ENCODE measurements at regions not wholly inside any gene's neighbourhood (a gene's known extent, or its start where the extent isn't known, plus 50 kb on each side); places are given as distances from the start of the nearest gene placed in this dataset.

DNA sequence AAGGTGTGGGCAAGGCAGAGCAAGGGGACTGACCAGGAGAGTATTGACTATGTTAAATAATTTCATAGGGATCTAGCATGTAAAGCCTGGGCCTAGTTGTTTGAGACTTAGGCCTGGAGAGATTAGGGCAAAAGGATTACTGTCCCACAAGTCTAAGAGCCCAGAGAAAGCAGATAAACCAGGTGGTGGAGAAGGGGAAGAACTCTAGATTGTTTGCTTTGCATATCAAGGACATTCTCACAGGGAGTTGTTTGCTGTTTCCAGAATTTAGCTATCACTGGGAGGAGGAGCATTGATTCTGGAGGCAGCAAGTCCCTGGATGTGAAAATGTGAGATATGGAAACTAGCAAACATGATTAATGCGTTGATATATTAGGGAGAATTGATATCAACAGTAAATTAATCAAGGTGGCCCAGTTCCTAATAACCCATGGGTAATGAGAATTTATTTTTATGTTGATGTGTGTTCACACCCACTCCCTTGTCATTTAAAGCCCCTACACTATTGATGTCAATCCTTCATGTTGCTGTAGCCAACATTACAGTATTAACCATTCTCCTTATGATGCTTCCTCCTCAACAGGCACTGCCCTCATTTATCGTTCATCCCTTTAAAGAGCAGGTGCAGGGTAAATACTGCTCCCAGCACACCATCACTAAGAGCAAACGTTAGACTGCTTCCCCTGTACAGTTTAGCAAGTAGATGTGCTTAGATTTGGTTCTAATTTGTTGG, 1666.7 kb upstream of the FLRT2 start:
- TF ChIP-seq CTCF (IDR thresholded peaks at IDR 0.05; ENCODE audit: borderline replicate concordance, control extremely low read depth, extremely low read depth, insufficient read depth, missing control alignments), result no peak
- DNase-seq (ENCODE audit: low spot score), result no peak
- in situ Hi-C loops (cut with MboI; ENCODE audit: low sequenced_read_pairs, unreplicated experiment), result no loop called here

DNA sequence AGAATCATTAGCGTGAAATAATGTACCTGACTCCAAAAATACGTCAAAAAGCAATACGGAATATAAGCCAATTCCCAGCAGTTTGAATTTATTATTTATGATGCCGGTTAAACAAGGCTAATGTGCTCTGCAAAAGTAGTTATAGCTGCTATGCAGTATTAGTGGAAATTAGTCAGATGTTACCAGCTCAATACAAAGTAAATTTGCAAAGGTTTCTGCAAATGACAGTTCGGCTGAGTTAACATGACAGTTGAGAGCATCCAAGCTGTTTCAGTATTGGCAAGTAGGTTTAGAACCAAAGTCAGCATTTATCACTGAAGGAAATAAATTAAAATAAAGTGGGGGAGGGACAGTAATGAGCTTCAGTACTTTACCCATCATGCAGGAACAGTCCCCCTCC, 1665.8 kb upstream of the FLRT2 start:
- no peak for DNase-seq (ENCODE audit: low spot score)
- TF ChIP-seq CTCF (IDR thresholded peaks at IDR 0.05; ENCODE audit: borderline replicate concordance, control extremely low read depth, extremely low read depth, insufficient read depth, missing control alignments), result no peak
- in situ Hi-C loops (cut with MboI; ENCODE audit: low sequenced_read_pairs, unreplicated experiment), result no loop called here

DNA sequence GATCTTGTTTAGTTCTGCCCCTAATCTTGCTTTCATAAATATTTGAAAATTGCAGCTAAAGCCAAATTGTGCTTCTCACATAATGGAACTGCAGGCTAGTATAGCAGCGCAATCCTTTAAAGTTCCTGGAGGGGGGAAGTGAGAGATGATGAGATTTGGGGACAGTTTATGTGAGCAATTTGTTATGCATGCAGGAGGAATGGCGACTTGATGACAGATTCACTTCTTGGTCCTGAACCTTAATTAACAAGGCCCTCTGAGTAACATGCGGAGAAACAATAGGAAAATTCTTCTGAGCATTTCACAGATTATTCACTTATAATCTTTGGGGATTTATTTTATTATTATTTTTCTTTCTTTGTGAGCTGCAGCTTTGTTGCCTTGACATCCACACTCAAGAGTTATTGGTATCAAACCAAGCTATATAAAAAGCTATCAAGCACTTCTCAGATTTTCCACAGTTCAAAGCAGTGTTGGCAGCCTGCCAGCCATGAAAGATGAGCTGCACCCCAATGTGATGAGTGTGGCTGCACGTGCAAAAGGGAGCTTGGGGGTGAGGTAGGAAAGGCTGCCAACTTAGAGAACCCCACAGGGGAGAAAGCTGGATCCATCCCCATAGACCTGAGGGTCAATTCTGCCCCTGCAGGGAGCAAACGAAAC, 1662.2 kb upstream of the FLRT2 start:
- in situ Hi-C loops (cut with MboI; ENCODE audit: low sequenced_read_pairs, unreplicated experiment), result no loop called here
- no peak for TF ChIP-seq CTCF (IDR thresholded peaks at IDR 0.05; ENCODE audit: borderline replicate concordance, control extremely low read depth, extremely low read depth, insufficient read depth, missing control alignments)
- no peak for DNase-seq (ENCODE audit: low spot score)

DNA sequence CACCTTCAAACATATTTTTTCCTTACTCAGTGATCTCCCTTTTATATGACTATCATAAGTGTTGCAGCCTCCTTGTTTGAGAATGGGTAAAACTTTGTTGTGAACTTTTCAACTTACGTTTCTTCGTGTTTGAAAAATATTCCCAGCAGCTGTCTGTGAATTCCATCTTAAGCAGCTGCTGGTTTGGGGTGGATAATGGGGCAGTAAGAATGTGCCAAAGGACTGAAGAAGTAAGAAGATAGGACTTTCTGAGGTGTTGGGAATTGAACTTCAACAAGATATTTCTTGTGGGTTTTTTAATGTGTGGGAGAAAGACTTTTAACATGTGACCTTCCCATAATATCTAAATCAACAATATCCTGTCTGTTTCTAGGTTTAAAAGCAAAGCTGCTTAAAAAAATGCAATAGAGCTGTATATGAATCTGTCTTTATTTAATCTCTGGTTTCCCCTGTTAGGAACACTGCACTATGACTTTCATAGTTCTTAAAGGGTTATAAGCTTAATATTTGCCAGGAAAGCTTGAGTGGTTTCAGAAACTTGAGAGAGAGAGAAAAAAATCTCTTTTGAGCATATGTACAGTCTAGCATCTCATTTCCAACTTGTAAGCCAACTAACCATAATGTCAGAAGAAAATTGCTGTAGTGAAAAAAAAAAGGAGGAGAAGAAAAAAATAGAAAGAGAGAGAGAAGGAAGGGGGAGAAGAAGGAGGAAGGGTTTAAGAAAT, 1659.2 kb upstream of the FLRT2 start:
- no peak for DNase-seq (ENCODE audit: low spot score)
- in situ Hi-C loops (cut with MboI; ENCODE audit: low sequenced_read_pairs, unreplicated experiment), result no loop called here
- no peak for TF ChIP-seq CTCF (IDR thresholded peaks at IDR 0.05; ENCODE audit: borderline replicate concordance, control extremely low read depth, extremely low read depth, insufficient read depth, missing control alignments)

- no peak for DNase-seq (ENCODE audit: low spot score)
- TF ChIP-seq CTCF (IDR thresholded peaks at IDR 0.05; ENCODE audit: borderline replicate concordance, control extremely low read depth, extremely low read depth, insufficient read depth, missing control alignments), result no peak
- in situ Hi-C loops (cut with MboI; ENCODE audit: low sequenced_read_pairs, unreplicated experiment), result no loop called here
These were observed 1656.3 kb upstream of the FLRT2 start for GRCh38 chr14:83873669-83874068.

DNA sequence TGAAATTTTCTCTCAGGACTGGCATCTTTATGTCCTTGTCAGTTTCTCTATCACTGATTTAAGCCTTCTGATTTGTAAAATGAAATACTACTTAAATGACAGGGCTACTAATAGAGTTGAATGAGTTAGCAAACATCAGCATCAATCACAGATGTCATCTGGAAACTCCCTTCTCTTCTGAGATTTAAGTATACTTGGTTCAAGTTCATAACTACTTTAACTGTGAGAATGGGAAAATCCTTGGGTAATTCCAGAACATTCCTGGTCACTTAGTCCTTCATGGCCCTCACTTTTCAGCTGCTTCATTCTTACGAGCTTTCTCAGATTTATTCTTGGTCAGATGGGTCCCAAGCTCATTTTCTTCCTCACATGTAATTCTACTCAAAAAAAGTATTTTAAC, 1655.3 kb upstream of the FLRT2 start:
- no peak for TF ChIP-seq CTCF (IDR thresholded peaks at IDR 0.05; ENCODE audit: borderline replicate concordance, control extremely low read depth, extremely low read depth, insufficient read depth, missing control alignments)
- no peak for DNase-seq (ENCODE audit: low spot score)
- in situ Hi-C loops (cut with MboI; ENCODE audit: low sequenced_read_pairs, unreplicated experiment), result no loop called here

Data from GM13976 (cell line).